PC-3 (cell line): ENCODE measurements at regions not wholly inside any gene's neighbourhood (a gene's known extent, or its start where the extent isn't known, plus 50 kb on each side); places are given as distances from the start of the nearest gene placed in this dataset.
"Not testable (repeated sequence)": the region's sequence is repeated elsewhere in the genome, so short reads cannot be mapped to it uniquely, and the experiment has no call there.

Experiments used
- EZH2 ChIP-seq: fragments of 300-600 bp; sonication (generic); IDR thresholded peaks from one replicate; pipeline ENCODE4 v1.6.1; 2017; ENCODE audit warnings: antibody characterized with exemption, mild to moderate bottlenecking, low read length; ENCODE audit not compliant: unreplicated experiment
- EZH2phosphoT487 ChIP-seq: fragments of 300-600 bp; sonication (generic); IDR thresholded peaks from 2 replicates; pipeline ENCODE4 v1.6.1; 2018; ENCODE audit warnings: mild to moderate bottlenecking, antibody characterized with exemption, low read length, borderline replicate concordance
- TF ChIP-seq, protein P1 (sequence below): fragments of 300-600 bp; sonication (generic); conservative IDR thresholded peaks from 2 replicates; pipeline ENCODE4 v1.5.1; 2017; ENCODE audit warnings: antibody characterized with exemption, low read depth, mild to moderate bottlenecking, low read length

DNA sequence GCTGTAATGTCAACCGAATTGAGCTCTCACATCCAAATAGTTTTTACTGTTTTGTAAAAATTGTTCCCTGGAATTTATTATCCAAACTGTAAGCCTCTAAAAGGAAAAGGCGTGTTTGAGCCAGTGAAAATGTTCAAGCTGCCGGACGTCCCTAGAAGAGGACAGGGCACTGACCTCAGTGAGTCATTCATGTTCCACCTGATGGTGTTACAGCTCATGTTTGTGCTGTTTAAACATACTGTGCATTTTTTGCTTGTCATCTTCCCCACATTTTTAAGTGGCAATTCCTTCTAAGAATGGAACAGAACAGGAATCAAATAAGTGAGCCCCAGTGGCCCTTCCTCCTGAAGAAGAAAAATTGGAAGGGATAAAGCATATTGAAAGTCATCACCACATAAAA, 239.6 kb downstream of the ZNF37A start:
- TF ChIP-seq, protein P1, sequence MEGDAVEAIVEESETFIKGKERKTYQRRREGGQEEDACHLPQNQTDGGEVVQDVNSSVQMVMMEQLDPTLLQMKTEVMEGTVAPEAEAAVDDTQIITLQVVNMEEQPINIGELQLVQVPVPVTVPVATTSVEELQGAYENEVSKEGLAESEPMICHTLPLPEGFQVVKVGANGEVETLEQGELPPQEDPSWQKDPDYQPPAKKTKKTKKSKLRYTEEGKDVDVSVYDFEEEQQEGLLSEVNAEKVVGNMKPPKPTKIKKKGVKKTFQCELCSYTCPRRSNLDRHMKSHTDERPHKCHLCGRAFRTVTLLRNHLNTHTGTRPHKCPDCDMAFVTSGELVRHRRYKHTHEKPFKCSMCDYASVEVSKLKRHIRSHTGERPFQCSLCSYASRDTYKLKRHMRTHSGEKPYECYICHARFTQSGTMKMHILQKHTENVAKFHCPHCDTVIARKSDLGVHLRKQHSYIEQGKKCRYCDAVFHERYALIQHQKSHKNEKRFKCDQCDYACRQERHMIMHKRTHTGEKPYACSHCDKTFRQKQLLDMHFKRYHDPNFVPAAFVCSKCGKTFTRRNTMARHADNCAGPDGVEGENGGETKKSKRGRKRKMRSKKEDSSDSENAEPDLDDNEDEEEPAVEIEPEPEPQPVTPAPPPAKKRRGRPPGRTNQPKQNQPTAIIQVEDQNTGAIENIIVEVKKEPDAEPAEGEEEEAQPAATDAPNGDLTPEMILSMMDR, result not testable (repeated sequence)
- not testable (repeated sequence) for TF ChIP-seq EZH2, EZH2phosphoT487
